GM21526 (cell line): ENCODE measurements at regions not wholly inside any gene's neighbourhood (a gene's known extent, or its start where the extent isn't known, plus 50 kb on each side); places are given as distances from the start of the nearest gene placed in this dataset.
"Not testable (repeated sequence)": the region's sequence is repeated elsewhere in the genome, so short reads cannot be mapped to it uniquely, and the experiment has no call there.

Experiments used
- ATAC-seq: cut with Tn5 transposase; IDR thresholded peaks from one replicate; pipeline ENCODE4 v1.9.1; 2021; ENCODE audit warnings: moderate library complexity; ENCODE audit not compliant: unreplicated experiment, low FRiP score

- no peak for ATAC-seq
These were observed 56.1 kb upstream of the TMEM132D start for GRCh38 chr12:129959889-129960288.

- ATAC-seq: no peak
These were observed 57.3 kb upstream of the TMEM132D start for GRCh38 chr12:129961091-129961490.

GRCh38 chr12:129961856-129962255 is 58.0 kb upstream of the TMEM132D start:
- ATAC-seq: no peak

GRCh38 chr12:129964300-129964699 is 60.5 kb upstream of the TMEM132D start:
- ATAC-seq: no peak

GRCh38 chr12:129964826-129965457 is 61.1 kb upstream of the TMEM132D start:
- ATAC-seq: no peak

- ATAC-seq: no peak
These were observed 62.5 kb upstream of the TMEM132D start for GRCh38 chr12:129966146-129966995.

GRCh38 chr12:129971721-129972120 is 67.9 kb upstream of the TMEM132D start:
- ATAC-seq: no peak

GRCh38 chr12:129973236-129973961 is 69.6 kb upstream of the TMEM132D start:
- ATAC-seq: no peak

- ATAC-seq: no peak
These were observed 80.3 kb upstream of the TMEM132D start for GRCh38 chr12:129984106-129984505.

GRCh38 chr12:129987841-129988240 is 84.0 kb upstream of the TMEM132D start:
- ATAC-seq: no peak

- ATAC-seq: no peak
These were observed 90.8 kb upstream of the TMEM132D start for GRCh38 chr12:129994634-129995033.

GRCh38 chr12:129997239-129997638 is 93.4 kb upstream of the TMEM132D start:
- ATAC-seq: no peak

GRCh38 chr12:130004310-130004877 is 100.6 kb upstream of the TMEM132D start:
- not testable (repeated sequence) for ATAC-seq

- no peak for ATAC-seq
These were observed 103.9 kb upstream of the TMEM132D start for GRCh38 chr12:130007771-130008170.

GRCh38 chr12:130008241-130008640 is 104.4 kb upstream of the TMEM132D start:
- no peak for ATAC-seq

- ATAC-seq: no peak
These were observed 106.1 kb upstream of the TMEM132D start for GRCh38 chr12:130009961-130010360.

GRCh38 chr12:130011611-130012385 is 108.0 kb upstream of the TMEM132D start:
- ATAC-seq: no peak

- ATAC-seq: peak; percentile 85
These were observed 110.1 kb upstream of the TMEM132D start for GRCh38 chr12:130013771-130014484.

GRCh38 chr12:130014485-130014807 is 110.6 kb upstream of the TMEM132D start:
- ATAC-seq: no peak

GRCh38 chr12:130016194-130016593 is 112.4 kb upstream of the TMEM132D start:
- no peak for ATAC-seq
